ENCODE measurements at regions not wholly inside any gene's neighbourhood (a gene's known extent, or its start where the extent isn't known, plus 50 kb on each side); places are given as distances from the start of the nearest gene placed in this dataset.

- DNase-seq (ENCODE audit: low spot score) = no peak
Measured at GRCh38 chr1:22245726-22246125, 102.8 kb upstream of the WNT4 start.

GRCh38 chr1:22246755-22247480, 104.0 kb upstream of the WNT4 start:
- DNase-seq (ENCODE audit: low spot score) = no peak

GRCh38 chr1:22247527-22248245, 104.8 kb upstream of the WNT4 start:
- DNase-seq (ENCODE audit: low spot score) = no peak

- no peak for DNase-seq (ENCODE audit: low spot score)
Measured at GRCh38 chr1:22248746-22249145, 105.8 kb upstream of the WNT4 start.

GRCh38 chr1:22249928-22250680, 107.2 kb upstream of the WNT4 start:
- DNase-seq (ENCODE audit: low spot score) = no peak

DNA sequence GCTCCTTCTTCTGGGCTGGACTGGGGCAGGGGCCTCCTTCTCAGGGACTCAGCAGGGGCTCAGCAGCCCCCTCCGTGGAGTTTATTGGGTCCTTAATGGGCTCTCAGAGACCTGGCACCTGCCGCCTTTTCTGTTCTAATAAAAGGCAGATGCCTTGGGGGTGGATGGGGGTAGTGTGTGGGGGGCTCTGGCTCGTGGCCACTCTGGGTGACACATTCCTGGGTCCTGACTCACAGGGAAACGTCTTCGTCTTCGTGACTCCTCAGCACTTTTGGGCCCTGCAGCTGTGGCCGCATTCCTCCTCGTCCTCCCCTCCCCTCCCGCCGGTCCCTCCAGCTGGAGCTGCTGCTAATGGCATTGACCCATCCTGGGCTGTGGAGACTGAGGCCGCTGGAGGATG, 107.8 kb upstream of the WNT4 start:
- peak; percentile 59 for DNase-seq (ENCODE audit: low spot score)

DNA sequence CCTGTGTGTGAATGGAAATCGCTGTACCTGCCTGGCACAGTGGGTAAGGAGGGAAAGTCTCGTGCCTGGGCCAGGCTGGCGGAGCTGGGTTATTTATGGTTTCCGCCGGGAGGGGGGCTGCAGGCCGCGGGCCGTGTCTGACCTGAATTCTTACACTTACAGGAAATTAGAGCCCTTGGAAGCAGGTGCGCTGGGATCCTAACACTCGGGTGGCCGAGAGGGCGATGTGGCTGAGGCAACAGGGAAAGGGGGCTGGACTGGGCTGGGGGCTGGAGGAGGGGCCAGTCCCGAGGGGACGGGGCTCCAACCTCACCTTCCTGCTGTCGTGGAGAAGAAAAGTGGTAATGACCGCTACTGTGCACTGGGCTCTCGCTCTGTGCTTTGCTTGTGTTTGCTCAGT, 109.4 kb upstream of the WNT4 start:
- DNase-seq (ENCODE audit: low spot score) = no peak

GRCh38 chr1:22253012-22253790, 110.3 kb upstream of the WNT4 start:
- DNase-seq (ENCODE audit: low spot score) = no peak

DNA sequence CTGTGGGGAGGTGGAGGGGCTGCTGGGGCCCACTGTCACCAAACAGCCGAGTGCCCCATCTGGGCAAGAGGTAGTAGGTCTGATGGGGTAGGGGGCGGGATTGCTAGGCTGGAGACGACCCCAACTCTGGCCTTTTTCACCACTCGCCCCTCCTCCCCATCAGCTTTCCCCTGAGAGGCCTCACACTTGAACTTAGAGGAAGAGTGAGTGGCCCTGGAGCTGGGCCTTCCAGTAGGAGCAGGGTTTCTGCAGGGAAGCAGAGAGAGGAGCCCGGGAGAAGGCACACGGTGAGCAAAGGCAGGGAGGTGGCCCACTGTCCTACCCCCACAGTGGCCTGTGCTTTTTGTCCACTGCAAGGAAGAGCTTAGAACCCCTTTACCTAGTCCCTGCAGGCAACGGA, 111.9 kb upstream of the WNT4 start:
- DNase-seq (ENCODE audit: low spot score) = no peak

DNA sequence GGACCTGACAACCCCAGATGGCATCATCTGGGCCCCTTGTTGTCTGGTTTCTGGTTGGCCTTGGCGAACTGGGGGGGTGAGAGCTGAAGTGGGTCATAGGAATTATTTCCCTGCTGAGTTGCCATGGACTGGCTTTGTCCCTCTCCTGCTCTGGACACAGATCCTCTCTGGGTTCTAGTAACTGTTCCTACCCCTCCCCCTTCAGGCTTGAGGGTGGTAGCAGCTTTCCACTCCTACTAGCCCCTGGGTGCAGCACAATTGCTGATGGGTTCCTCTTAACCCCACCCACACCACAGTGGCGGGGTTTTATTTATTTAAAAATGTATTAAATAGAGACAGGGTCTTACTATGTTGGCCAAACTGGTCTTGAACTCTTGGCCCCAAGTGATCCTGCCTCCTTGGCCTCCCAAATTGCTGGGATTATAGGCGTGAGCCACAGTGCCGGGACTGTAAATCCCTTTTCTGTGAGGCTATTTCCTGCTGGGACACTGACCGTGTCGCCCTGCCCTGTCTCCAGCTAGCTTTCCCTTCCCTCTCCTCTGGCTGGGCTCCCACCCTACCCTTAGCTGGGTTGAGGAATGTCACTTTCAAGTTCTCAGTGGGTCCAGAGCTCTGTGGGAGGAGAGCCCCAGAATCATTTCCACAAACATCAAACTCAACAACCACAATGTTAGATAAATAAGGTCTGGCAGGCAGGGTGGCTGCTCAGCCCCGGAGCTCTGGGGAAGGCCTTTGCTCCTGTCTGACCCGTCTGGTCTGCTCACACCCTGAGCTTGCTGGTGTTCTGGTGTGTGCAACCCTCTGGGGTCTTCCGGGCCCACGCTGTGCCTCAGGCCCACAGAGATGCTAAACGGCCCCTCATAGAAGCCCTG, 112.7 kb upstream of the WNT4 start:
- no peak for DNase-seq (ENCODE audit: low spot score)

DNA sequence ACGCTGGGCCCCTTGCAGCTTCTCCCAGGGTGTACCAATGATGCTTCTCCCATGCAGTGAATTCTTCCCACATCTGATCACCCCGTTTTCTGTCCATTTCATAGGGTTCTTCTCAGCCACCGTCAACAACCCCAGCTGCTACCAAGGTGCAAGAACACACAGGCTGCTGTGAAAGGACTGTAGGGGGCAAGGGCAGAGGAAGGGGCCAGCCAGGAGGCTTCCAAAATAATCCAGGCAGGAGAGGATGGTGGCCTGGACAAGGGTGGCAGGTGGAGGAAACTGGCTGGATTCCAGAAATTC, 113.3 kb upstream of the WNT4 start:
- DNase-seq (ENCODE audit: low spot score) = no peak

- no peak for DNase-seq (ENCODE audit: low spot score)
Measured at GRCh38 chr1:22257290-22258275, 114.7 kb upstream of the WNT4 start.

GRCh38 chr1:22258698-22259097, 115.8 kb upstream of the WNT4 start:
- no peak for DNase-seq (ENCODE audit: low spot score)

DNA sequence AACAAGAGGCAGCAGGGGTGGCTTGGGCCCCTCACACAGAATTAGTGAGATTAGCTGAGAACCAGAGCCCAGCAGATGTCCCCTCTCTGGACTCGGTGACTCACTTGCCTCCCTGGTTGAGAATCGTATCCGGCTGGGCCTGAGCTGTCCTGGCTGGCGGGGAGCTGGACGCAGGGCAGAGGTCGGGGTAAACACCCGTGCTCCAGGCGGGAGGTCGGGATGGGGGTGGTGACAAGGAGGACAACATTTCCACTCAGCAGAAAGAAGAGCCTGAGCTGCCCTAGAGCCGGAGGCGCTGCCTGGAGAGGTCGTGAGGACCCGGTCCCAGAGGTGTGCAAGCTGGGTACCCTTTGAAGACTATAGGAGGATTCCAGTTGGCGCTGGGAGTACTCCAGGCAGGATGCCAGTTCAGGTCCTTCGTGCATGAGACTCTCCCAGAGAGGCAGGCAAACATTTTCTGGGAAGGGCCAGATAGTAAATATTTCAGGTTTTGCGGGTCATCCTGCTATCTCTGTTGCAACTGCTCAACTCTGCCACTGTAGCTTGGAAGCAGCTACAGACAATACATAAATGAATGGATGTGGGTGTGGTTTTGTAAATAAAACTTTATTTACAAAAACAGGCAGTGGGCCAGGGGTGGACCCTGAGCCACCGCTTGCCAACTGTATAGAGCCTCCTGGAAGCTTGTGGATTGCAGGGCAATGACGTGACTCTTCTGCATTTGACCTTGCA, 116.8 kb upstream of the WNT4 start:
- no peak for DNase-seq (ENCODE audit: low spot score)

GRCh38 chr1:22260860-22261432, 118.0 kb upstream of the WNT4 start:
- DNase-seq (ENCODE audit: low spot score) = no peak

DNA sequence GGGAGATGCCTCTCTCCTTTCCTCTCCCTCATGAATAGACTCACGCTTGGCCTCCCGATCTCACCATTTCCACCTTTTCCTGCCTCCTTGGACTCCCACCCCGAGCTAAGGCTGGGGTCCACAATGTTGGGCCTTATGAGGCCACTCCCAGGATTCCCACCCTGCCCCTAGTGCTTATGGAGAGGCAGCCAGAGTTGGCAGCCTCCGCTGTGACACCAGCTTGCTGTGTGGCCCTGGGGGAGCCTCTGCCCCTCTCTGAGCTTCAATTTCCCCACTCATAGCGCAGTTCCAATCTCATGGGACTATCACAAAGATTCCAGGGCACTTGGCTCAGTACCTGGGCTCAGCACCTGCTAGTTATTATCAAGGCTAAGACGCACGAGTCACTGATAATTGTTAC, 118.7 kb upstream of the WNT4 start:
- no peak for DNase-seq (ENCODE audit: low spot score)

DNA sequence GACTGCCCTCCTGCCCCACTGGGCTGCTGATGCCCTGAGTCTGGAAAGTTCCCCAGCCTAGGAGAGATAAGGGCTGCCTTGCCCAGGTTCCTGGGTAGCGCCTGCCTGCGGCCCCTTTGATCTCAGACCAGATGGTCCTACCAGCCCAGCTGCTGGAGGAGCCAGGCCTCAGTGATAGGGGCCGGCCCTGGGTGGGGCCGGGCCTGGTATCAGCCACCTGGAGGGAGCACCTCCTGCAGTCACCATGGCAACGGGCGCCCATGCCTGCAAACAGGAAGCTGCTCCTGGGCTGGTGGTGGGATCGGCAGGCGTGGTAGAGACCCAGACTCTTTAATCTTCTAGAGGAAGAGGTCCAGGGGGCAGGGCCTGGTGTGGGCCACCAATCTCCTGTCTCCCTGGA, 119.7 kb upstream of the WNT4 start:
- no peak for DNase-seq (ENCODE audit: low spot score)

DNA sequence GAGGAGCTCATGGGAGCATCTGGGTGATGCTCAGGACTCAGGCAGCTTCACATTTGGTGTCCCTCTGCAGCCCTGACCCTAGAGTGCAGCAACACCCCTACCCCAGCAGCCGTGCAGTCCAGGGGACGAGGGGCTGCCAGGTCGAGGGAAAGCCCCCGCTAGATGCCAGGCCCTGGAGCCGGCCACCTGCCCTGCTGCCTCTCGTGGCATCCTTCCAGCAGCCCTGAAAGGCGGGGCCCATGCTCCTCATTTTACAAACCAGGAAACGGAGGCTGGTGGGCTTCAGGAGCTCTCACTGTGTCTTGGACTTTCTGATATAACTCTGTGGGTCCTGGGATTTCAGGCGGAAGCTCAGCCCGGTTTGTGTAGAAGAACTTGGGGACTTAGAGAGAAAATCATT, 120.5 kb upstream of the WNT4 start:
- DNase-seq (ENCODE audit: low spot score) = no peak
